ENCODE measurements at regions not wholly inside any gene's neighbourhood (a gene's known extent, or its start where the extent isn't known, plus 50 kb on each side); places are given as distances from the start of the nearest gene placed in this dataset.
"Not testable (repeated sequence)": the region's sequence is repeated elsewhere in the genome, so short reads cannot be mapped to it uniquely, and the experiment has no call there.

DNA sequence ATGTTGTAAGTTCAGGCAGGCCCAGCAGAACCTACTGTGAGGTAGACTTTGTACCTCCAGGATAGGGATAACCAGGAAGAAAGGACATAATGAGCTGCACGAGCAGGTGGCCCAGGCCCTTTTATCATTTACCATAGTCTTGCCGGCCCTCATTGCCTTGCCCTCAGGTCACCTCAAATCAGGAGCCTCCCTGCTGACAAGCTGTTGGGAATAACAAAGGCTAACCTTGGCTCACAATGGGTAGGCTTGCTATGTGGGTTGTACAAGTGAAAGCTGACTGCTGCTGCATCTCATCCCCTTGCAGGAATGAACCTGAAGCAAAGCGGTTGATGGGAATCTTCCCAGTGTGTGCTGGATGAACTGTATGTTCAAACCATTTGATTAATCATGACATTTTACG is 159.5 kb upstream of the ACTBL2 start:
- 86% methylated on average over 4 of the region's 4 CpGs for WGBS (ENCODE audit: low lambda C conversion rate, missing lambda C conversion rate)
- no peak overlapping the region for H3K4me3 ChIP-seq
- H3K79me2 ChIP-seq = no peaks in the 10 kb centered on the region

GRCh38 chr5:57635146-57635777 is 152.7 kb upstream of the ACTBL2 start:
- no peak for DNase-seq (ENCODE audit: low spot score)
- H3K36me3 ChIP-seq (replicated peaks; ENCODE audit: insufficient read depth, low read depth) = no peaks in the 10 kb centered on the region
- no peak overlapping the region for H3K4me2 ChIP-seq
- H3K9me3 ChIP-seq (ENCODE audit: low read depth) = no peaks in the 10 kb centered on the region
- H3K27ac ChIP-seq = no peak overlapping the region
- H3K27me3 ChIP-seq = no peaks in the 10 kb centered on the region
- TF ChIP-seq, protein P1, sequence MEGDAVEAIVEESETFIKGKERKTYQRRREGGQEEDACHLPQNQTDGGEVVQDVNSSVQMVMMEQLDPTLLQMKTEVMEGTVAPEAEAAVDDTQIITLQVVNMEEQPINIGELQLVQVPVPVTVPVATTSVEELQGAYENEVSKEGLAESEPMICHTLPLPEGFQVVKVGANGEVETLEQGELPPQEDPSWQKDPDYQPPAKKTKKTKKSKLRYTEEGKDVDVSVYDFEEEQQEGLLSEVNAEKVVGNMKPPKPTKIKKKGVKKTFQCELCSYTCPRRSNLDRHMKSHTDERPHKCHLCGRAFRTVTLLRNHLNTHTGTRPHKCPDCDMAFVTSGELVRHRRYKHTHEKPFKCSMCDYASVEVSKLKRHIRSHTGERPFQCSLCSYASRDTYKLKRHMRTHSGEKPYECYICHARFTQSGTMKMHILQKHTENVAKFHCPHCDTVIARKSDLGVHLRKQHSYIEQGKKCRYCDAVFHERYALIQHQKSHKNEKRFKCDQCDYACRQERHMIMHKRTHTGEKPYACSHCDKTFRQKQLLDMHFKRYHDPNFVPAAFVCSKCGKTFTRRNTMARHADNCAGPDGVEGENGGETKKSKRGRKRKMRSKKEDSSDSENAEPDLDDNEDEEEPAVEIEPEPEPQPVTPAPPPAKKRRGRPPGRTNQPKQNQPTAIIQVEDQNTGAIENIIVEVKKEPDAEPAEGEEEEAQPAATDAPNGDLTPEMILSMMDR (IDR thresholded peaks at IDR 0.05; ENCODE audit: poor library complexity) = no peak
- no peak for TF ChIP-seq EZH2phosphoT487 (IDR thresholded peaks at IDR 0.05; ENCODE audit: low read depth, severe bottlenecking, unreplicated experiment)
- no peak for TF ChIP-seq EZH2 (IDR thresholded peaks at IDR 0.05; ENCODE audit: borderline replicate concordance)
- H3K9me2 ChIP-seq (replicated peaks; ENCODE audit: insufficient read depth) = no peaks in the 10 kb centered on the region
- WGBS (ENCODE audit: low lambda C conversion rate, missing lambda C conversion rate) = 94% methylated on average over 3 of the region's 3 CpGs
- no peaks in the 10 kb centered on the region for H3K4me1 ChIP-seq (ENCODE audit: insufficient read depth)
- no peak overlapping the region for H2AFZ ChIP-seq
- no peak overlapping the region for H3K4me3 ChIP-seq
- no peaks in the 10 kb centered on the region for H4K20me1 ChIP-seq (ENCODE audit: insufficient read depth, poor library complexity, severe bottlenecking)
- H3K79me2 ChIP-seq = no peaks in the 10 kb centered on the region

More for the DNA sequence above, 159.5 kb upstream of the ACTBL2 start:
- no peaks in the 10 kb centered on the region for H3K9me2 ChIP-seq (replicated peaks; ENCODE audit: insufficient read depth)
- no peak overlapping the region for H3K4me2 ChIP-seq
- TF ChIP-seq, protein P1 (IDR thresholded peaks at IDR 0.05; ENCODE audit: poor library complexity) = no peak
- TF ChIP-seq EZH2 (IDR thresholded peaks at IDR 0.05; ENCODE audit: borderline replicate concordance) (no peak), EZH2phosphoT487 (IDR thresholded peaks at IDR 0.05; ENCODE audit: low read depth, severe bottlenecking, unreplicated experiment) (no peak)
- no peaks in the 10 kb centered on the region for H3K27me3 ChIP-seq
- H3K27ac ChIP-seq = no peak overlapping the region
- no peaks in the 10 kb centered on the region for H3K36me3 ChIP-seq (replicated peaks; ENCODE audit: insufficient read depth, low read depth)
- no peak for DNase-seq (ENCODE audit: low spot score)
- H3K4me1 ChIP-seq (ENCODE audit: insufficient read depth) = no peaks in the 10 kb centered on the region
- no peaks in the 10 kb centered on the region for H3K9me3 ChIP-seq (ENCODE audit: low read depth)
- H4K20me1 ChIP-seq (ENCODE audit: insufficient read depth, poor library complexity, severe bottlenecking) = no peaks in the 10 kb centered on the region
- no peak overlapping the region for H2AFZ ChIP-seq

DNA sequence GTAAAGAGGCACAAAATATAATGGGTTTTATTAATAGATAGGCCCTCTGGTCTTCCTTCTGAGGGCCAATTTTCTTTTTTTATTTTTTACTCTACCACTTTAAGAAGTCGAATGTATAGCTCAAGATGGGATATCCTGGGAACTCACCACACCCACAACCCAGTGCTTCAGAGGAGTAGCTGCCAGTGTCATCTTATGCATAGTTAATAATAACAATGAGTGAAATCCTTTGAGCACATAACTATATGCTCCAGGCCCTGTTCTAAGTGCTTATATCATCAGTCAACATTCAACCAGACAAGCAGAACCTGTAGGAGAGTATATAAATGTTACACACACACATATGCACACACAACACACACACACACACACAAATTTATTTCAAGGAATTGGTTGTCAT is 150.3 kb upstream of the ACTBL2 start:
- H3K36me3 ChIP-seq (replicated peaks; ENCODE audit: insufficient read depth, low read depth) = no peaks in the 10 kb centered on the region
- no peaks in the 10 kb centered on the region for H3K79me2 ChIP-seq
- no peak overlapping the region for H3K4me2 ChIP-seq
- no peaks in the 10 kb centered on the region for H3K4me1 ChIP-seq (ENCODE audit: insufficient read depth)
- TF ChIP-seq EZH2phosphoT487 (IDR thresholded peaks at IDR 0.05; ENCODE audit: low read depth, severe bottlenecking, unreplicated experiment) (no peak), EZH2 (IDR thresholded peaks at IDR 0.05; ENCODE audit: borderline replicate concordance) (no peak)
- TF ChIP-seq, protein P1 (IDR thresholded peaks at IDR 0.05; ENCODE audit: poor library complexity) = no peak
- no peak for DNase-seq (ENCODE audit: low spot score)
- H3K9me3 ChIP-seq (ENCODE audit: low read depth) = no peaks in the 10 kb centered on the region
- H3K27me3 ChIP-seq = no peaks in the 10 kb centered on the region
- no peak overlapping the region for H3K4me3 ChIP-seq
- no peaks in the 10 kb centered on the region for H4K20me1 ChIP-seq (ENCODE audit: insufficient read depth, poor library complexity, severe bottlenecking)
- WGBS (ENCODE audit: low lambda C conversion rate, missing lambda C conversion rate) = 96% methylated on average over 1 of the region's 1 CpG
- H3K27ac ChIP-seq = no peak overlapping the region
- no peak overlapping the region for H2AFZ ChIP-seq
- H3K9me2 ChIP-seq (replicated peaks; ENCODE audit: insufficient read depth) = no peaks in the 10 kb centered on the region

GRCh38 chr5:57631139-57631538 is 148.5 kb upstream of the ACTBL2 start:
- not testable (repeated sequence) for H3K4me3 ChIP-seq; H3K9me2 ChIP-seq (replicated peaks; ENCODE audit: insufficient read depth); H3K27me3 ChIP-seq; H3K4me1 ChIP-seq (ENCODE audit: insufficient read depth); H3K4me2 ChIP-seq; H3K79me2 ChIP-seq; H3K27ac ChIP-seq; H3K9me3 ChIP-seq (ENCODE audit: low read depth); H3K36me3 ChIP-seq (replicated peaks; ENCODE audit: insufficient read depth, low read depth); H2AFZ ChIP-seq; DNase-seq (ENCODE audit: low spot score); H4K20me1 ChIP-seq (ENCODE audit: insufficient read depth, poor library complexity, severe bottlenecking)

Data from hepatocyte (in vitro differentiated cells).